Right ventricle myocardium superior (tissue), 1 donor: ENCODE measurements at regions not wholly inside any gene's neighbourhood (a gene's known extent, or its start where the extent isn't known, plus 50 kb on each side); places are given as distances from the start of the nearest gene placed in this dataset.
"Not testable (repeated sequence)": the region's sequence is repeated elsewhere in the genome, so short reads cannot be mapped to it uniquely, and the experiment has no call there.

Experiments
- ATAC-seq: fragments of 200-7000 bp; cut with Tn5 transposase; one replicate; pipeline ENCODE4 v1.9.1; 2020; ENCODE audit warnings: mild to moderate bottlenecking; ENCODE audit not compliant: poor library complexity
- DNase-seq: peaks from one replicate; pipeline ENCODE4 v3.0.0-alpha.2; 2020
- intact Hi-C: fragments of 100-400 bp; cut with DNase I; formaldehyde crosslinking; loops from one replicate; pipeline ENCODE4 v1.11.2; 2022
- donor health status: DM: no; HTN: yes; CAD: no; lungs with severe emphysema.

DNA sequence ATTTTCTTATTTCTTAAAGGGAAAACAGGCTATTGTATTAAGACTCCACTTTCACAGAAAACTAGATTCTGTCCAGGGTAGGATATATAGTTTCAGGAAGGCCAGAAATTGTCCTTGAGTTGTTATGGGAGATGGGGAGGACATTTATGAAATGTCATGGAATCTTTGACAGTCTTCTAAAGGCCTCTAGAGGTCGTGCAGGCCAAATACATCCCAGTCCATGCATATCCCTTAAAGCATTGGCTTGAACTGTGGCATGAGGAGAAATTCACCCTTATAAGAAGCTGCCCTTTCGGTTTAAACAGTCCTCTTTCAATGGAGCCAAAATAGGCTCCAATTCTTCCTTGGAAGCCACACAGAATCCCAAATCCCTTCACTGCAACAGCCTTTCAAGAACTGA lies 183.6 kb upstream of the NOCT start:
- ATAC-seq (no peak), DNase-seq (no peak)
- intact Hi-C loops, result no loop called here

GRCh38 chr4:138828926-138829325 lies 186.7 kb upstream of the NOCT start:
- ATAC-seq (peak; percentile 79), DNase-seq (no peak)
- intact Hi-C loops, result no loop called here

DNA sequence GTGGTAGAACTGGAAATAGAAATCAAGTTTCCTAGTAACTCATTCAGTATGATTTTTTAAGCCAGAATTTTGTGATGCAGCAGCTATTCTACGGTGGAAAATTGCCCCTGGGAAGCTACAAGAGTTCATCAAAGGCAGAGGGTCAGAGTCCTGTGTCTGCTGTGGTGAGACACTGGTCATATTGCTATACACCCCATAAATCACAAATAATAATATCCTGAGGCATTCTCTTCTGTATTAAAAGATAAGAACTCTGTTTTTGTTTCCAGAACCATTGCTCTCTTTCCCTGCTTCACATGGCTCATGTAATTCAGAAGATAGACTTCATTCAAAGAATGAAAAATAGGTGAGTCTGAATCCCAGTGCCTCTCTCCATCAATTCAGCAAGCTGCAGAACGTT lies 188.8 kb upstream of the NOCT start:
- intact Hi-C loops, result no loop called here
- ATAC-seq (no peak), DNase-seq (no peak)

GRCh38 chr4:138826322-138826721 lies 189.3 kb upstream of the NOCT start:
- intact Hi-C loops, result no loop called here
- ATAC-seq (no peak), DNase-seq (no peak)

GRCh38 chr4:138821331-138821730 lies 194.2 kb upstream of the NOCT start:
- intact Hi-C loops, result no loop called here
- ATAC-seq (no peak), DNase-seq (no peak)

GRCh38 chr4:138816875-138817274 lies 198.7 kb upstream of the NOCT start:
- ATAC-seq (peak; percentile 29), DNase-seq (no peak)
- intact Hi-C loops, result no loop called here

- intact Hi-C loops, result no loop called here
- DNase-seq (no peak), ATAC-seq (no peak)
Observed at GRCh38 chr4:138815811-138816210, 199.8 kb upstream of the NOCT start.

DNA sequence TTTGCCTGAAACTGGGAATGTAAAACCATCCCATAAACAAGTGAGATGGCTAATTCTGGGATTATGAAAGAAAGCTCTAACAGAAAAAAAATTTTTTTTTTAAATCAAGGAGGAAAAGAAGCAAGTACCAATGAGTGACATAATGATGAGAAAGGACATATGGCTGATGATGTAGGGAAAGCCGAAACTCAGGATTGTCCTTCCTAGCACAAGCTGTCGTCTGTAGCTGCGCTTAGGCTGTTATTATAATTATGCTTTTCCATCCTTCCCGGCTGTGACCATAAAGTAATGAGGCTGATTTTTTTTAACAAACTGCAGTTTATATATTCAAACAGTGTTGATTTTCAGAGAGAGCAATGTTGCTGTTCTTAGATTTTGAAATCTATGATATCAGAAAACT lies 209.8 kb upstream of the NOCT start:
- ATAC-seq, result no peak
- intact Hi-C loops, result no loop called here
- no peak for DNase-seq

GRCh38 chr4:138804711-138805110 lies 210.9 kb upstream of the NOCT start:
- ATAC-seq (peak; percentile 94), DNase-seq (no peak)
- intact Hi-C loops, result no loop called here

DNA sequence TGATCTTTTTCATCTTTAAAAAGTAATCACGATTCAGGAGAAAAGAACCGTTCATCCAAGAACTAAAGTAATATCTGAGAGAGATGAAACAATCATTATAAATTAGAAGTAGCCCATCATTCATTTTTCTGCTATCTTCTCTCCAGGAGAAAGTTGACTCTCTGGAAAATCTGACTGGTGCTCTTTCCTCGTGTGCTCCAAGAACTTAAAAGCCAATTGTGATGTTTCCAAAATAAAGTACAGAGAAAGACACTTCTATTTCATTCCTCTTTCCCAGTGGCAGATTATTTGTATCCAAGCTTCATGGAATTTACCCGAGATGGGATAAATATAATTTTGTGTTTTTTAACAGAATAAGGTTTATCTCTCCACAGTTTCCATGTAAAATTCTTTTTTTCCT lies 212.5 kb upstream of the NOCT start:
- intact Hi-C loops, result no loop called here
- ATAC-seq, result no peak
- DNase-seq, result no peak

GRCh38 chr4:138802499-138802898 lies 213.1 kb upstream of the NOCT start:
- intact Hi-C loops, result no loop called here
- no peak for DNase-seq
- ATAC-seq, result no peak

DNA sequence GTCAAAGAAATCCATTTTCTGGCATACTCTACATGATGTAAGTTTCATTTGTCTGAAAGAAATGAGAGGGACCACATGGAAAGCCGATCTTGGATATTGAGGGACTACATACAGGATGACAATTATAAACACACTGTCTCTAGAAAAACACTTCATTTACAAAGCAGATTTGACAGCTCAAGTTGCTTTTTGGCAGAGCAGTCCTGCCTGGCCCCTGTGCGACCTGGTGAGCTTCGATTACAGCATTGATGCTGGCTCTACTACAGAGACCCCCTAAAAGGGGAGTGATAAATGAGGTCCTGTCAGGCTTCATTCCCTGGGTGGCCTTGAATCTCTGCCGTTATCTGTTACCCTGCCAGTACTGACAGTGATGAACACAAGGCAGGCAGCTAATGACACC lies 215.2 kb upstream of the NOCT start:
- ATAC-seq, result no peak
- no peak for DNase-seq
- intact Hi-C loops, result no loop called here

- DNase-seq, result no peak
- intact Hi-C loops, result no loop called here
- no peak for ATAC-seq
Observed at GRCh38 chr4:138798404-138798803, 217.2 kb upstream of the NOCT start.

DNA sequence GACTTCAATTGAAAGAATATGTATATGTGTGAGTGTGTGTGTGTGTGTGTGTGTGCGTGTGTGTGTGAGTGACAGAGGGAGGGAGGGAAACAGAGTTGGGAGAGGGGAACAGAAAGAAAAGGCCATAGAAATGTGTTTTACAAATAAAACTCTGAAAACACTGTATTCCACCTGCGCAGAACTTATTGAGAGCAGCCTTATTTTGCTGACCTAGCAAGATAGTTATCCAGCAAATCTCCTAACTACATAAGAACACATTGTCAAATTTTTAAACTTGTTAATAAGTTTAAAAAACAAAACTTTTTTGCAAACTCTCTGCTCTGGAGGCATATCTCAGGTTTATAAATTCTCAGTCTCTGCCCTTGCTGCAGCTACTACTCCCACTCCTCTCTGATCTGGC lies 217.9 kb upstream of the NOCT start:
- intact Hi-C loops, result no loop called here
- DNase-seq (no peak), ATAC-seq (no peak)

DNA sequence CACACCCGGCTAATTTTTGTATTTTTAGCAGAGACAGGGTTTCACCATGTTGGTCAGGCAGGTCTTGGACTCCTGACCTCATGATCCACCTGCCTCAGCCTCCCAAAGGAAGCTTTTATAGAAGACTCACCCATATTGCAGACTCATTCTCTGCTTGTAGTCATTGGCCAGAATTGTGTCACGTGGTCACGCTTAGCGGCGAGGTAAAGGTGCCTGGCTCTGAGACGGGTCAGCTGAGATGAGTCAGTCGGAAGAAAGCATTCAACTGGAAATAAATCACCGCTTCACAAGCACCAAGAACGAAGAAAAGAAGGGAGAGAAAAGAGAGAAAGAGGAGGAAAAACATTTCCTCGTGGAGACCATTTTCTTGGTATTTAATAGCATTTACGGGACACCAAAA lies 218.8 kb upstream of the NOCT start:
- ATAC-seq, result no peak
- DNase-seq, result no peak
- intact Hi-C loops, result no loop called here

DNA sequence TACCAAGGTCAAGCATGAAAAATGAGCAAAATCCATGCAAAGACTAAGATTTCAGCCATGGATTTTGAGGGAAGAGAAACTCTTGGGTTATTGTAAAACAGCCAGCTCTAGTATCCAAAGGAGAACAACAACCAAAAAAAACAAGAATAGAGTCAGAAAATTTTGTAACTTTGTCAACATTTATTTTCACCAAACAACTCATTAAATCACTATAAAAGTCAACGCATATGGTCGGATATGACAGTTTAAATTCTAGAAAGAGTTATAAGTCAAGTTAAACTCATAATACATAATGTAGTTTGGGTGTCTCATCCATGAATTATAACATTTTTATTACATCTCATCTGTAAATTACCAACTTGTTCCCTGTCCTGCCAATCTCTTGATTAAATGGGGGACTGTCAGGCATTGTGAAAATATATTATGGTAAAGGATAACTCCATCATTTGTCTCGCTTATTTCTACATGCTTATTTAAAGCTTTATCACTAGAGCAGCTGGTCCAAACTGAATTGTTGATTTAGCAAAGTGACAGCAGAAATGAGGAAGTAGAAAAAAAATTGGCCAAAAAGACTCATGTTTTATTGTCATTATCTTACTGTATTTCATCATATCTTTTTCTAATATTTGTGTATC lies 224.8 kb upstream of the NOCT start:
- ATAC-seq (no peak), DNase-seq (no peak)
- intact Hi-C loops, result no loop called here

DNA sequence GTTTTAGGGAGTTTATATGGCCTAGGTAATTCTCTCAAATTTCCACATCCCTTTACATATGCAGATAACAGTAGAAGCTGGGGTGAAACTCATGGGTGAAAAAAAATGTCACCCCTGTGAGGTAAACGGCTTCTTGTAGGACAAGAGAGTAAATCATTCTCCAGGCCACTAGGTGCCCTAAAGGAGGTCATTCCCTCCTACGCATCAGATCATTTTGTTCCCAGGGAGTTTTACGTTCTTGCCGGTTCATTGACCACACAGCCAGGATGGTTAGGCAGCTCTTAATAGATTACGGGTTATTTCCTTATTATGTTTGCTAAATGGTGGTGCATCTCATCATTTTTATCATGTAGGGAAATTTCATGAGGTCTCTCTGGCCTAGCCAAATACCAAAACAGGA lies 225.8 kb upstream of the NOCT start:
- ATAC-seq (no peak), DNase-seq (no peak)
- intact Hi-C loops, result no loop called here

GRCh38 chr4:138788857-138789256 lies 226.7 kb upstream of the NOCT start:
- no peak for ATAC-seq
- DNase-seq, result no peak
- intact Hi-C loops, result no loop called here

DNA sequence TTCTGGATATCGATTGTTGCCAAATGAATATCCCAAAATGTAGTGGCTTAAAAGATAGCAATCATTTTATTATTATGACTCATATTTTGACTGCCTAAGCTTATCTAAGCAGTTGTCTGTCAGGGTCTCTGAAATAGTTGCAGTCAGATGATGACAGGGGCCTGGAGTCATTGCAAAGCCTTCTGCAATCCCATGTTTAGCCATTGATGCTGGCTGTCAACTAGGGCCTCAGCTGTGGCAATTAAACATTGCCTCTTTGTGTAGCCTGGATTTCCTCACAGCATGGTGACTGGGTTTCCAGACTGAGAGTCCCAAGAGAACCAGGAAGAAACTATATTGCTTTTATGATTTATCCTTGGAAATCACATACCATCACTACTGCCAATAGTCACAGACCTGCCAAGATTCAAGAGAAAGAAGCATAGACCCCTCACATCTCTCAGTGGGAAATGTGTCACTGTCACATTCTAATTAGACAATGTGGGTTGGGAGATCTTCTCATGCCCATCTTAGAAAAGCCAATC lies 227.3 kb upstream of the NOCT start:
- ATAC-seq (no peak), DNase-seq (no peak)
- intact Hi-C loops, result no loop called here

- ATAC-seq, DNase-seq, intact Hi-C loops: not testable (repeated sequence)
Observed at GRCh38 chr4:138779761-138780160, 235.8 kb upstream of the NOCT start.

DNA sequence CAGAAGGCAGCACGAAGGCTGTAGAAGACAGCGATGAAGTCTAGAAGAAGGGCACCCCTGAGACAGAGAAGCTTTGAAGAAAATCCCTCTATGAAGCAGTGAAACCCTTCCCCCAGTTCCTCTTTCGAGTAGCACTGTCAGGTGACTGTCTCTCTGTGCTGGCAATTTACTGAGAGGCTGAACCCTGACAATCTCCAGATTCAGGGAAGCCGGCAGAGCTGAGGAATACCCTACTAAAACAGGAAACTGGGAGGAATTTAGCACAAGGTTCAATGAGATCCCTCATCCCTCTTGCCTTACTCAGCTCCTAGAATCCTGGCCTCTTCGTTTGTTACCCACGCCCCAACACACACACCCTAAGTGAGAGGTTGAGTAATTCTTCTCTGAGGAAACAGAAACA lies 239.7 kb upstream of the NOCT start:
- ATAC-seq (peak; percentile 46), DNase-seq (no peak)
- intact Hi-C loops, result no loop called here
